Activated gamma-delta T cell treated with Interleukin-2 at 50 U/mL for 16 hours (primary cell): ENCODE measurements at regions not wholly inside any gene's neighbourhood (a gene's known extent, or its start where the extent isn't known, plus 50 kb on each side); places are given as distances from the start of the nearest gene placed in this dataset.
"Not testable (repeated sequence)": the region's sequence is repeated elsewhere in the genome, so short reads cannot be mapped to it uniquely, and the experiment has no call there.

Experiments
- DNase-seq: peaks from one replicate; pipeline ENCODE4 v3.0.0-alpha.2; 2020

GRCh38 chr18:41113885-41114482 is 841.0 kb upstream of the PIK3C3 start:
- no peak for DNase-seq

- DNase-seq: no peak
Measured at GRCh38 chr18:41099451-41099850, 855.6 kb upstream of the PIK3C3 start.

- no peak for DNase-seq
Measured at GRCh38 chr18:41096504-41096903, 858.5 kb upstream of the PIK3C3 start.

GRCh38 chr18:41077076-41077475 is 878.0 kb upstream of the PIK3C3 start:
- no peak for DNase-seq

- no peak for DNase-seq
Measured at GRCh38 chr18:41075212-41075611, 879.8 kb upstream of the PIK3C3 start.

- DNase-seq: no peak
Measured at GRCh38 chr18:41073372-41073954, 881.6 kb upstream of the PIK3C3 start.

GRCh38 chr18:41072946-41073345 is 882.1 kb upstream of the PIK3C3 start:
- DNase-seq: no peak

- no peak for DNase-seq
Measured at GRCh38 chr18:41071826-41072225, 883.2 kb upstream of the PIK3C3 start.

GRCh38 chr18:41069167-41069566 is 885.9 kb upstream of the PIK3C3 start:
- no peak for DNase-seq

- DNase-seq: no peak
Measured at GRCh38 chr18:41064916-41065315, 890.1 kb upstream of the PIK3C3 start.

GRCh38 chr18:41060967-41061366 is 894.1 kb upstream of the PIK3C3 start:
- no peak for DNase-seq

- no peak for DNase-seq
Measured at GRCh38 chr18:41059126-41059415, 896.0 kb upstream of the PIK3C3 start.

- DNase-seq: no peak
Measured at GRCh38 chr18:41058351-41059125, 896.5 kb upstream of the PIK3C3 start.

GRCh38 chr18:41052625-41053024 is 902.4 kb upstream of the PIK3C3 start:
- DNase-seq: no peak

GRCh38 chr18:41046250-41046649 is 908.8 kb upstream of the PIK3C3 start:
- DNase-seq: not testable (repeated sequence)

- no peak for DNase-seq
Measured at GRCh38 chr18:41043876-41044275, 911.2 kb upstream of the PIK3C3 start.

GRCh38 chr18:41042866-41043265 is 912.2 kb upstream of the PIK3C3 start:
- DNase-seq: no peak

GRCh38 chr18:41038071-41038470 is 917.0 kb upstream of the PIK3C3 start:
- no peak for DNase-seq

- DNase-seq: no peak
Measured at GRCh38 chr18:41036346-41036745, 918.7 kb upstream of the PIK3C3 start.

- DNase-seq: no peak
Measured at GRCh38 chr18:41034413-41034812, 920.6 kb upstream of the PIK3C3 start.

- no peak for DNase-seq
Measured at GRCh38 chr18:41025666-41026065, 929.4 kb upstream of the PIK3C3 start.

- no peak for DNase-seq
Measured at GRCh38 chr18:41024792-41025191, 930.2 kb upstream of the PIK3C3 start.

GRCh38 chr18:41022484-41022883 is 932.5 kb upstream of the PIK3C3 start:
- DNase-seq: no peak

GRCh38 chr18:41021089-41021488 is 933.9 kb upstream of the PIK3C3 start:
- DNase-seq: no peak

- DNase-seq: no peak
Measured at GRCh38 chr18:41012194-41012593, 942.8 kb upstream of the PIK3C3 start.
